ENCODE measurements at regions not wholly inside any gene's neighbourhood (a gene's known extent, or its start where the extent isn't known, plus 50 kb on each side); places are given as distances from the start of the nearest gene placed in this dataset.

- Histone ChIP-seq H3K9me3 (no peaks in the 10 kb centered on the region), H3K4me1 (ENCODE audit: low read depth) (peaks cover 4% of the 10 kb centered on the region), H3K36me3 (ENCODE audit: low read depth) (no peaks in the 10 kb centered on the region), H3K4me3 (no peak overlapping the region)
- DNase-seq (no peak), ATAC-seq (no peak)
- intact Hi-C loops (cut with DNase I, micrococcal nuclease) = no loop called here
- TF ChIP-seq CTCF (IDR thresholded peaks at IDR 0.05) = no peak
Observed at GRCh38 chr3:23036728-23037127, 166.4 kb upstream of the UBE2E2 start.

DNA sequence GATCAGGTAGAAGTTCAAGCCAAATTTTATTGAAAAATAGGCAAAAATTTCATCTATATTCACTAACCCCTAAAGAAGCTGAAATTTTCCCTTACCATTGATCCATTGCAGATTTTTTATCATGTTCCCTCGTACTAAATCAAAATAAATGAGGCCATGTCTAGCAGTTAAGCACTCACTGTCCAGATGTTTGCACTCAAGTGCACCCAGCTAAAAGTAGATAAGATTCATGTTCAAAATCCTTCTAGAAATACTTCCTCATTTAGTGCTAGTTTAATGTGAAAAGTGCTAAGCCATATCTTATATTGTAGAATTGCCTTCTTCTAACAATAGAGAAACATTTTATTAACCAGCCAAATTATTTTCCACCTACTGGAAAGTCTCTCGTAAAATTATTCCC is 164.7 kb upstream of the UBE2E2 start:
- TF ChIP-seq CTCF (IDR thresholded peaks at IDR 0.05) = no peak
- Histone ChIP-seq H3K36me3 (ENCODE audit: low read depth) (no peaks in the 10 kb centered on the region), H3K4me1 (ENCODE audit: low read depth) (peaks cover 4% of the 10 kb centered on the region), H3K4me3 (no peak overlapping the region), H3K9me3 (no peaks in the 10 kb centered on the region)
- DNase-seq = no peak
- intact Hi-C loops (cut with DNase I, micrococcal nuclease) = no loop called here
- ATAC-seq = no peak

DNA sequence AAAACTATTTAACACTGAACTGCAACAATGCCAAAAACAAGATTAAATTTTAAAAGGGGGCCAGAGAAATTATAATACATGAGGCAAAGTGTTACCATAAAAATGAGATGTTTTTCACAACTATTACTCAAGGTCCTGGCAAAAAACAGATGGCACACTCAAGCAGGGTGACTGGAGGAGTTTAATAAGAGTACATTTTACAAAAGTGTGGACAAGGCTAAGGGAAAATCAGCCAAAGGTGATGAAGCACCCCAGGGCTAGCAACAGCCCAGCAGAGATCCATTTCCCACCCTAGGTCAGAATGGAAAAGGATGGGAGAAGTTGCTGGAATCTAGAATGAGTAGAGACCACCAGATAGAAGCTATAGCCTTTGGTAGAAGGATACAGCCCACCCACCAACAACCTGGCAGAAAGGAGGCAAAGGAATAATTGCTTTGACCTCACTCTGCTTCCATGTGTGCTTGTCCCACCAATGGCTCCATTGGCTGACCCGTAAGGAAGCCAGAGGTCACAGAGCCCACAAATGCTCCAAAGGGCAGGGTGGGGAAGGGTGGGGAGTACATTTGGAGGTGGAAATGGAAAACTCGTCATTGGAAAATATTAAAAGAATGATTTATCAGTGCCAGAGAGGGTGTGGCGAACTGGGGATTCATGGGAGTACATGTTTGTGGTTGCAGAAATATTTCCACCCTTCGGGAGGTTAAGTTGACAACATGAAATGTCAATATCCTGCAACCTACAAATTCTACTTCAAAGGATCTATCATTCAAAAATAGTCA is 161.0 kb upstream of the UBE2E2 start:
- ATAC-seq (no peak), DNase-seq (no peak)
- no peaks in the 10 kb centered on the region for H3K36me3 ChIP-seq (ENCODE audit: low read depth)
- H3K9me3 ChIP-seq = peaks cover under 1% of the 10 kb centered on the region
- intact Hi-C loops (cut with DNase I, micrococcal nuclease) = no loop called here
- H3K4me1 ChIP-seq (ENCODE audit: low read depth) = no peaks in the 10 kb centered on the region
- H3K4me3 ChIP-seq = no peak overlapping the region
- no peak for TF ChIP-seq CTCF (IDR thresholded peaks at IDR 0.05)

- Histone ChIP-seq H3K36me3 (ENCODE audit: low read depth) (no peaks in the 10 kb centered on the region), H3K9me3 (peaks cover 2% of the 10 kb centered on the region), H3K4me3 (no peak overlapping the region), H3K4me1 (ENCODE audit: low read depth) (no peaks in the 10 kb centered on the region)
- TF ChIP-seq CTCF (IDR thresholded peaks at IDR 0.05) = no peak
- DNase-seq (no peak), ATAC-seq (no peak)
- intact Hi-C loops (cut with DNase I, micrococcal nuclease) = no loop called here
Observed at GRCh38 chr3:23044463-23044862, 158.7 kb upstream of the UBE2E2 start.

DNA sequence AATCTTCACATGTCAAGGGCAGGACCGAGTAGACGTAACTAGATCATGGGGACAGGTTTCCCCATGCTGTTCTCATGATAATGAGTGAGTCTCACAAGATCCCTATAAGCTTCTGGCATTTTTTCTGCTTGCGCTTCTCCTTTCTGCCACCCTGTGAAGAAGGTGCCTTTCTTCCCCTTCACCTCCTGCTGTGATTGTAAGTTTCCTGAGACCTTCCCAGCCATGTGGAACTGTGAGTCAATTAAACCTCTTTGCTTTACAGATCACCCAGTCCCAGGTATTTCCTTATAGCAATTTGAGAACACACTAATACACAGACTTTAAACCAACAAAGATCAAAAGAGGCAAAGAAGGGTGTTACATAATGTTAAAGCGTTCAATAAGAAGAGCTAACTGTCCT is 156.6 kb upstream of the UBE2E2 start:
- ATAC-seq = no peak
- Histone ChIP-seq H3K36me3 (ENCODE audit: low read depth) (no peaks in the 10 kb centered on the region), H3K4me3 (no peak overlapping the region), H3K4me1 (ENCODE audit: low read depth) (no peaks in the 10 kb centered on the region), H3K9me3 (peaks cover 2% of the 10 kb centered on the region)
- no peak for DNase-seq
- TF ChIP-seq CTCF (IDR thresholded peaks at IDR 0.05) = no peak
- intact Hi-C loops (cut with DNase I, micrococcal nuclease) = no loop called here

Measured in mucosa of descending colon (tissue), 3 donors.